Activated naive CD4-positive, alpha-beta T cell treated with anti-CD3 and anti-CD28 coated beads, Interleukin-2, amount 50 U/mL, for 72 hours (primary cell): ENCODE measurements at regions not wholly inside any gene's neighbourhood (a gene's known extent, or its start where the extent isn't known, plus 50 kb on each side); places are given as distances from the start of the nearest gene placed in this dataset.

ENCODE experiments used
- ATAC-seq, 2 donors: fragments of 150-1000 bp; cut with Tn5 transposase; 2 replicates each; pipeline ENCODE4 v1.10.0; 2021; ENCODE audit warnings: mild to moderate bottlenecking in 2 of 2, moderate library complexity in 2 of 2
- DNase-seq, 2 donors: peaks; one replicate each; pipeline ENCODE4 v3.0.0; 2021 to 2022; ENCODE audit warnings: low spot score in 2 of 2
- H3K27ac Mint-ChIP-seq, 2 donors: one replicate each; pipeline ENCODE4 v1.8.0; 2022; ENCODE audit warnings: mild to moderate bottlenecking in 2 of 2, mixed read lengths in 2 of 2
- H3K36me3 Mint-ChIP-seq, 2 donors: one replicate each; pipeline ENCODE4 v1.8.0; 2022; ENCODE audit warnings: mixed read lengths in 2 of 2
- H3K9me3 Mint-ChIP-seq, 2 donors: one replicate each; pipeline ENCODE4 v1.8.0; 2022; ENCODE audit warnings: mixed read lengths in 2 of 2

DNA sequence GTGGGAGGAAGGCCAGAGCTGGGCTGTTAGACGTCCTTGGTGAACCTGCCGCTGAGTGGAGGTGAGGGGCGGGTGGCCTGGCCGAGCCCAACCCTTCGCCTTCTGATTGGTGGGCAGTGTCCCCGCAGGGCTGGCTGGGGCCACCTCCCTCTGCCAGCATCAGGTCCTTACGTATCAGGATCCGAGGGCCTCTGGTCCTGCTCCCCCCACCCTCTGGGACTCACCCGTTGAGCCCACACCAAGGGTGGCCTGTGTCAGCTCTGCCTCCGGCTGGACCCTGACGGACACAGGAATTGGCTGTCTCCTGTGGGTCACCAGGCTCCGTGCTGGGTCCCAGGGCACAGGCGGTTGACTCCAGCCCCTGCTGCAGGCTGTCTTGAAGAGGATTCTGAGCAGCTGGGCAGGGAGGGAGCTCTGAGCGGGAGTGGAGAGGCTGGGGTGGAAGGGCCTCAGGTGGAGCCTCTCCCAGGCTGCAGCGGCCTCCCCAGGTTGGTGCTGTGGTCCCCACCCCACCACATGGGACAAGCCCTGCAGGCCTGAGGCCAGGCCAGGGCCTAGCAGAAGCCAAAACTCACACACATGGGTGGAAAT lies 58.4 kb upstream of the NKX1-1 start:
- ATAC-seq (no peak), DNase-seq (peak in 1 of 2 donors; percentile 46)
- no peaks in the 10 kb centered on the region for H3K36me3 Mint-ChIP-seq
- H3K9me3 Mint-ChIP-seq, result peaks cover 13 to 14% of the 10 kb centered on the region in 2 donors
- H3K27ac Mint-ChIP-seq, result no peak overlapping the region

- H3K27ac Mint-ChIP-seq, result no peak overlapping the region
- H3K36me3 Mint-ChIP-seq, result no peaks in the 10 kb centered on the region
- ATAC-seq, result no peak
- peaks cover 13 to 14% of the 10 kb centered on the region in 2 donors for H3K9me3 Mint-ChIP-seq
- no peak for DNase-seq
Observed at GRCh38 chr4:1463927-1464540, 57.8 kb upstream of the NKX1-1 start.

- DNase-seq (peak in 1 of 2 donors; percentile 26), ATAC-seq (no peak)
- Mint-ChIP-seq H3K36me3 (no peaks in the 10 kb centered on the region), H3K27ac (no peak overlapping the region), H3K9me3 (peaks cover 11 to 12% of the 10 kb centered on the region in 2 donors)
Observed at GRCh38 chr4:1463088-1463926, 57.1 kb upstream of the NKX1-1 start.

- H3K9me3 Mint-ChIP-seq, result peaks cover 5 to 6% of the 10 kb centered on the region in 2 donors
- H3K27ac Mint-ChIP-seq, result no peak overlapping the region
- no peak for ATAC-seq
- peak in 1 of 2 donors; percentile 26 for DNase-seq
- no peaks in the 10 kb centered on the region for H3K36me3 Mint-ChIP-seq
Observed at GRCh38 chr4:1462768-1463075, 56.5 kb upstream of the NKX1-1 start.

GRCh38 chr4:1462009-1462767 lies 55.9 kb upstream of the NKX1-1 start:
- no peak for DNase-seq
- H3K36me3 Mint-ChIP-seq, result no peaks in the 10 kb centered on the region
- peaks cover under 1% of the 10 kb centered on the region in 2 donors for H3K9me3 Mint-ChIP-seq
- no peak for ATAC-seq
- H3K27ac Mint-ChIP-seq, result no peak overlapping the region

DNA sequence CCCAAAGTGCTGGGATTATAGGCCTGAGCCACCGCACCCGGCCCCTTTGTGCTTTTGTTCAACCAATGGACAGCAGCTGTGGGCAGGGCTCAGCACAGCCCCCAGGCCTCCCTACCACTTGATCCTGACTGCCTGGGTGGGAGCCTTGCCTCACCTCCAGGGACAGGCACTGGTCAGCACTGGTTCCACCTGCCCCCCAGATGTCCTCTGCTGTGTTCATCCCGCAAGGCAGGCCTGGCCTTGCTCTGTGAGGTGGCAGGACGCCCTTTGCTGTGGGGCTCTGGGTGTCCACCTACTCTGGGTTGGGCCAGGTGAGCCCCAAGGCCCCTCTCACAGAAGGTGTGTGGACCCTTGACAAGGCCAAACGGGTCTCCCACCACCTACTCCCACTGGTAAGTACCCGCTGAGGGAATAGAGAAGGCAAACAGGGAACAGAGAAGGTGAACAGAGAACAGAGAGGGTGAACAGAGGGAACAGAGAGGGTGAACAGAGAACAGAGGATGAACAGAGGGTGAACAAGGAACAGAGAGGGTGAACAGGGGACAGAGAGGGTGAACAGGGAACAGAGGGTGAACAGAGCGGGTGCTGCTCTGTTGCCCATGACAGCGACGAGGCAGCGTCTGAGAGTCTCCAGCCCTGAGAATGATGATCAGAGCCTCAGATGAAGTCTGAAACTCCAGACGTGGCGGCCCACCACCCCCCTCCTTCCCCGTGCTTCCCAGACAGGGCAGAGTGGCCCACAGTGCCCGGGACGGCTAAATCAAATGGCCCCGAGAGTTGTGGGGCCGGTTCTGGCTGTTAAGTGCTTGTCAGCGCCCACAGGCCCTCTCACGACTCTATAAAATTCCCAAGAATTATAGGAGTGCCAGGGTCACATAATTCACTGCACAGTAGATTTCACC lies 55.0 kb upstream of the NKX1-1 start:
- ATAC-seq (no peak), DNase-seq (no peak)
- Mint-ChIP-seq H3K9me3 (peaks cover 0 to 4% of the 10 kb centered on the region in 2 donors), H3K27ac (no peak overlapping the region), H3K36me3 (no peaks in the 10 kb centered on the region)

DNA sequence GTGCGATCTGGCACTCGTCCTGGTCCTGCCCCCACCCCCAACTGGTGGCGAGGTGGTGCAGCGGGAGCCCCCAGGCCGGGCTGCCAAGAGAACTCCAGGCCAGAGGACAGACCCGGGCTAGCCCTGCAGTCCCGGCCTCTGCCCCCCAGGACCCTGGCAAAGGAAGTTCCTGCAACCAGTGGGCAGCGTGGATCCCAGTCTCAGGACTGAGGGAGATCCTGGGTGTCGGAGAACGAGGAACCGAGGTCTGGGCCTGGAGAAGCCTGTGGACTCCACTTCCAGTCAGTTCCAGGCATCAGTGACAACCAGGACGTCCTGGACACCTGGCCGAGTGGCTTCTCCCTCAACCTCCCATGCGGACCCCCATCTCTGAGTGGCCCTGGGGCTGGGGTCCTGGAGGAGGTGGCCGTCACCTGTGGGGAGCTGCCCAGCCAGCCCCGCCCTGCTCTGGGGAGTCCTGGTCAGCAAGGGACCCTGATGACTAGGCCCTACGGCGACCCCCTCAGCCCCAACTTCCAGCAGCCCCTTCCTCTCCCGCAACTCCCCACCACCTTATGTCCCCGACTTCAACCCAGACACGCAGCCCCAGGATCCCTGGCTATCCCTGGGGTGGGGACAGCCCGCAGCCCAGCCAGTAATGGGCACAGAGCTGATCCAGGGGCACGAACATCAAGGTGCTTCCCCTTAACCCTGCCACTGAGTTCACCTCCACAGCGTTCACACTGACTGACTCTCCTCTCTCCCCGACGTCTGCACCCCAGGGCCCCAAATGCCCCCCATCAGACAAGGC lies 53.7 kb upstream of the NKX1-1 start:
- H3K36me3 Mint-ChIP-seq, result no peaks in the 10 kb centered on the region
- H3K9me3 Mint-ChIP-seq, result peaks cover 0 to 4% of the 10 kb centered on the region in 2 donors
- DNase-seq (peak in 1 of 2 donors; percentile 47), ATAC-seq (no peak)
- H3K27ac Mint-ChIP-seq, result no peak overlapping the region

GRCh38 chr4:1459081-1459721 lies 53.0 kb upstream of the NKX1-1 start:
- H3K36me3 Mint-ChIP-seq, result no peaks in the 10 kb centered on the region
- no peak for DNase-seq

DNA sequence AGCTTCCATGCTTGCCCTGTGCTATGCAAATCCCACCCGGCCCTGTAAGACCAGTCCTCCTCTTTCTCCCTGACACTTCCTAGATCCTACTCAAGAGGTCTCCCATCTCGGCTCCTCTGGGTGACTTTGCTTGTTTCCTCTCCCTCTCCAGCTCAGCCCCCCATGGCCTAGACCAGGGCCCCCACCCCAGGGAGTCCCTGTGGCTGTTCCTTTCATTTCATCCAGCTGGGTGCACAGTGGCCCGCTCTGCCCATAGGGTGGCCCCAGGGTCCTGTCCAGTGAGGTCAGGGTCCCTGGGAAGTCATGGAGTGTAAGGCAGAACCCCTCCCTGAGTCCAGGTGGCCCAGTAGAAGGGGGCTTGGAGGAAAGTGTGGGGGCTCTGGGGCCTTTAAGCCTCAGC lies 52.3 kb upstream of the NKX1-1 start:
- ATAC-seq (no peak), DNase-seq (no peak)
- Mint-ChIP-seq H3K36me3 (no peaks in the 10 kb centered on the region), H3K27ac (no peak overlapping the region), H3K9me3 (peaks cover 6 to 10% of the 10 kb centered on the region in 2 donors)

More at GRCh38 chr4:1459081-1459721, 53.0 kb upstream of the NKX1-1 start:
- peaks cover 0 to 4% of the 10 kb centered on the region in 2 donors for H3K9me3 Mint-ChIP-seq
- no peak overlapping the region for H3K27ac Mint-ChIP-seq
- no peak for ATAC-seq
